ENCODE measurements at regions not wholly inside any gene's neighbourhood (a gene's known extent, or its start where the extent isn't known, plus 50 kb on each side); places are given as distances from the start of the nearest gene placed in this dataset.

DNA sequence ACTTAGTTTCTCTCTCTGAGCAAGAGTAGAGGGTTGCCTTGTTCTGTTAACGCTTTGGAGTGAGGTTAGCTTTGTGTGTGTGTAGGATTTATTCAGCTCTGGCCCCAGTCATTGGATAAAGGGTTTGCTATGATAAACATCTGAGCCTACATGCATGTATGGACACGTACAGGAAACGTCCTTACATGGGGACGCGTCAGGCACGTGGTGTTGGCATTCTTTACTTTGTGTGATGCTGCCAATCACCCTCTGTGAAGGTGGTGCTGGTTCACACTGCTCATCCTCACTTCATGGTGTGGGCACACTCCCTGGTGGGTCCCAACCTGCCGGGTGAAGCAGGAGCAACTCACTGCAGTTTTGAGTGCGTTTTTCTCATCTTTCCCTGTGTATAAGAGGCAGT is 53.4 kb upstream of the CD93 start:
- TF ChIP-seq, protein P1, sequence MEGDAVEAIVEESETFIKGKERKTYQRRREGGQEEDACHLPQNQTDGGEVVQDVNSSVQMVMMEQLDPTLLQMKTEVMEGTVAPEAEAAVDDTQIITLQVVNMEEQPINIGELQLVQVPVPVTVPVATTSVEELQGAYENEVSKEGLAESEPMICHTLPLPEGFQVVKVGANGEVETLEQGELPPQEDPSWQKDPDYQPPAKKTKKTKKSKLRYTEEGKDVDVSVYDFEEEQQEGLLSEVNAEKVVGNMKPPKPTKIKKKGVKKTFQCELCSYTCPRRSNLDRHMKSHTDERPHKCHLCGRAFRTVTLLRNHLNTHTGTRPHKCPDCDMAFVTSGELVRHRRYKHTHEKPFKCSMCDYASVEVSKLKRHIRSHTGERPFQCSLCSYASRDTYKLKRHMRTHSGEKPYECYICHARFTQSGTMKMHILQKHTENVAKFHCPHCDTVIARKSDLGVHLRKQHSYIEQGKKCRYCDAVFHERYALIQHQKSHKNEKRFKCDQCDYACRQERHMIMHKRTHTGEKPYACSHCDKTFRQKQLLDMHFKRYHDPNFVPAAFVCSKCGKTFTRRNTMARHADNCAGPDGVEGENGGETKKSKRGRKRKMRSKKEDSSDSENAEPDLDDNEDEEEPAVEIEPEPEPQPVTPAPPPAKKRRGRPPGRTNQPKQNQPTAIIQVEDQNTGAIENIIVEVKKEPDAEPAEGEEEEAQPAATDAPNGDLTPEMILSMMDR (IDR thresholded peaks at IDR 0.05): no peak
- TF ChIP-seq ZFX (IDR thresholded peaks at IDR 0.05; ENCODE audit: borderline replicate concordance): no peak

All from 22Rv1 (cell line).